Neural progenitor cell (in vitro differentiated cells): ENCODE measurements at regions not wholly inside any gene's neighbourhood (a gene's known extent, or its start where the extent isn't known, plus 50 kb on each side); places are given as distances from the start of the nearest gene placed in this dataset.

ENCODE experiments used
- DNase-seq: peaks from one replicate; pipeline ENCODE4 v3.0.0-alpha.2; 2016; ENCODE audit warnings: low spot score
- H2AFZ ChIP-seq: fragments of 200-600 bp; sonication (generic); replicated peaks from 2 replicates; pipeline ENCODE4 v1.6.1; 2016; ENCODE audit warnings: antibody characterized with exemption
- H3F3A ChIP-seq: fragments of 200-600 bp; sonication (generic); 2 replicates; pipeline ENCODE4 v1.6.1; 2016; ENCODE audit warnings: antibody characterized with exemption, low read depth
- H3K27ac ChIP-seq: fragments of 200-600 bp; sonication (generic); 2 replicates; pipeline ENCODE4 v1.5.1; 2016; ENCODE audit warnings: mild to moderate bottlenecking
- H3K27me3 ChIP-seq: fragments of 200-600 bp; sonication (generic); 2 replicates; pipeline ENCODE4 v1.6.1; 2016; ENCODE audit warnings: mild to moderate bottlenecking, moderate library complexity
- H3K36me3 ChIP-seq: fragments of 200-600 bp; sonication (generic); 2 replicates; pipeline ENCODE4 v1.5.1; 2016
- H3K4me1 ChIP-seq: fragments of 200-600 bp; sonication (generic); 2 replicates; pipeline ENCODE4 v1.6.1; 2016; ENCODE audit warnings: mixed run types
- H3K4me2 ChIP-seq: fragments of 200-600 bp; sonication (generic); 2 replicates; pipeline ENCODE4 v1.6.1; 2016
- H3K4me3 ChIP-seq: fragments of 200-600 bp; sonication (generic); 2 replicates; pipeline ENCODE4 v1.5.1; 2016
- H3K79me2 ChIP-seq: fragments of 200-600 bp; sonication (generic); 2 replicates; pipeline ENCODE4 v1.6.1; 2016; ENCODE audit warnings: low read depth
- H3K9ac ChIP-seq: fragments of 200-600 bp; sonication (generic); 2 replicates; pipeline ENCODE4 v1.6.1; 2016
- H3K9me3 ChIP-seq: fragments of 200-600 bp; sonication (generic); 2 replicates; pipeline ENCODE4 v1.5.1; 2016; ENCODE audit warnings: low read depth
- H4K20me1 ChIP-seq: fragments of 200-600 bp; sonication (generic); 2 replicates; pipeline ENCODE4 v1.6.1; 2016; ENCODE audit warnings: low read depth
- H3K27ac Mint-ChIP-seq: 3 replicates; pipeline ENCODE4 v1.8.0; 2021; ENCODE audit warnings: mixed read lengths
- H3K27me3 Mint-ChIP-seq: 2 replicates; pipeline ENCODE4 v1.8.0; 2022; ENCODE audit warnings: low read depth, mild to moderate bottlenecking, inconsistent platforms, moderate library complexity, mixed read lengths; ENCODE audit not compliant: insufficient read depth
- H3K36me3 Mint-ChIP-seq: 3 replicates; pipeline ENCODE4 v1.8.0; 2021; ENCODE audit warnings: mixed read lengths
- H3K4me1 Mint-ChIP-seq: 3 replicates; pipeline ENCODE4 v1.8.0; 2021; ENCODE audit warnings: mixed read lengths
- H3K4me3 Mint-ChIP-seq: 3 replicates; pipeline ENCODE4 v1.8.0; 2021; ENCODE audit warnings: mild to moderate bottlenecking, moderate library complexity, mixed read lengths
- H3K9me3 Mint-ChIP-seq: 3 replicates; pipeline ENCODE4 v1.8.0; 2020; ENCODE audit warnings: mixed read lengths
- EZH2 ChIP-seq: fragments of 200-600 bp; sonication (generic); IDR thresholded peaks from 2 replicates; pipeline ENCODE4 v1.6.1; 2017; ENCODE audit warnings: antibody characterized with exemption, mild to moderate bottlenecking, moderate library complexity
- EZH2phosphoT487 ChIP-seq: fragments of 200-600 bp; sonication (generic); IDR thresholded peaks from 2 replicates; pipeline ENCODE4 v1.6.1; 2017; ENCODE audit warnings: antibody characterized with exemption
- TF ChIP-seq, protein P1 (sequence below): fragments of 200-600 bp; sonication (generic); IDR thresholded peaks from 2 replicates; pipeline ENCODE4 v1.5.1; 2017; ENCODE audit warnings: antibody characterized with exemption, mild to moderate bottlenecking

DNA sequence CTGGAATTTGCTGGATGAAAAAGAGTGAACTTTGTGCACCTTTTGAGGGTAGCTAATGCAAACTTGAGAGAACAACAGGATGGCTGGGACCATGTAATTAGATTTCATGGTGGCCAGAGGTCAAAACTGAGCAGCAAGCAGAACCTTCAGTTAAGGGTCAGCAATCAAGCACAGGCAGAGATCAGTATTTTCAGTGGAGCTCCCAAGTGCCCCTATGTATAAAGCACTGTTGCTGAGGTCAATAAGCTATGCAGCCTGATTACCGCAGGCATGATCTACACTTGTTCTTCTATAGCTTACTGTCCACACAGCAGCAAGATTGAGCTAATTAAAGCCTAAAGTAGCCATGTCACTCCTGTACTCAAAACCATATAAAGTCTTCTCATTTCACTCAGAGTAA is 62.1 kb upstream of the TMC1 start:
- Histone ChIP-seq H3K9ac (no peak overlapping the region), H3K27ac (no peak overlapping the region), H3K4me1 (peaks cover 32% of the 10 kb centered on the region), H2AFZ (no peak overlapping the region), H3K27me3 (no peaks in the 10 kb centered on the region), H3K4me3 (no peak overlapping the region), H3K79me2 (no peaks in the 10 kb centered on the region), H3K9me3 (no peaks in the 10 kb centered on the region), H3K4me2 (no peak overlapping the region), H3K36me3 (no peaks in the 10 kb centered on the region), H3F3A (peaks cover 20% of the 10 kb centered on the region), H4K20me1 (peaks cover 5% of the 10 kb centered on the region)
- DNase-seq: no peak
- Mint-ChIP-seq H3K27ac (peak overlapping the region; percentile 94), H3K9me3 (peaks cover 4% of the 10 kb centered on the region), H3K27me3 (no peaks in the 10 kb centered on the region), H3K4me3 (no peak overlapping the region), H3K36me3 (peaks cover 1% of the 10 kb centered on the region), H3K4me1 (peaks cover 75% of the 10 kb centered on the region)
- TF ChIP-seq, protein P1, sequence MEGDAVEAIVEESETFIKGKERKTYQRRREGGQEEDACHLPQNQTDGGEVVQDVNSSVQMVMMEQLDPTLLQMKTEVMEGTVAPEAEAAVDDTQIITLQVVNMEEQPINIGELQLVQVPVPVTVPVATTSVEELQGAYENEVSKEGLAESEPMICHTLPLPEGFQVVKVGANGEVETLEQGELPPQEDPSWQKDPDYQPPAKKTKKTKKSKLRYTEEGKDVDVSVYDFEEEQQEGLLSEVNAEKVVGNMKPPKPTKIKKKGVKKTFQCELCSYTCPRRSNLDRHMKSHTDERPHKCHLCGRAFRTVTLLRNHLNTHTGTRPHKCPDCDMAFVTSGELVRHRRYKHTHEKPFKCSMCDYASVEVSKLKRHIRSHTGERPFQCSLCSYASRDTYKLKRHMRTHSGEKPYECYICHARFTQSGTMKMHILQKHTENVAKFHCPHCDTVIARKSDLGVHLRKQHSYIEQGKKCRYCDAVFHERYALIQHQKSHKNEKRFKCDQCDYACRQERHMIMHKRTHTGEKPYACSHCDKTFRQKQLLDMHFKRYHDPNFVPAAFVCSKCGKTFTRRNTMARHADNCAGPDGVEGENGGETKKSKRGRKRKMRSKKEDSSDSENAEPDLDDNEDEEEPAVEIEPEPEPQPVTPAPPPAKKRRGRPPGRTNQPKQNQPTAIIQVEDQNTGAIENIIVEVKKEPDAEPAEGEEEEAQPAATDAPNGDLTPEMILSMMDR: no peak
- no peak for TF ChIP-seq EZH2phosphoT487
- no peak for TF ChIP-seq EZH2

DNA sequence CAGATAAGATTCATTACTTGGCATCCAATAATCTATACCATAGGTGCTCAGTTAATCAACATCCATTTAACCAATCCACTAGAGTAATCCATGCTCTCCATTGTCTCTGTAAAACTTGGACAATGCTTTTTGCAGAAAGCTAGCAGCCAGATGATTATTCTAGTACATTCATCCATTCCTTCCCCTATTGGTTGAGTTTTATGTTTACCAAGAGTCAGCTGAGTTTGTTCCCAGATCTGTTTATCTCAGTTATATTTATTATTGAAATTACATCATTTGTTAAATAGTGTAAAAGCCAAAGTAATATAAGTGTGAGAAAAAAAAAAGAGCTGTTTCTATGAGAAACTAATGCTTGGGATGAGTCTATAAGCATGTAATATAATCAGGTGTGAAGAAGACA is 63.3 kb upstream of the TMC1 start:
- no peaks in the 10 kb centered on the region for H3K27me3 Mint-ChIP-seq
- Histone ChIP-seq H3K4me3 (no peak overlapping the region), H3K27ac (no peak overlapping the region), H3K27me3 (no peaks in the 10 kb centered on the region), H3K79me2 (no peaks in the 10 kb centered on the region), H3K36me3 (no peaks in the 10 kb centered on the region), H4K20me1 (peaks cover 5% of the 10 kb centered on the region), H3K9ac (no peak overlapping the region), H3F3A (peaks cover 27% of the 10 kb centered on the region), H3K9me3 (no peaks in the 10 kb centered on the region), H2AFZ (no peak overlapping the region), H3K4me2 (no peak overlapping the region), H3K4me1 (peaks cover 39% of the 10 kb centered on the region)
- no peak for TF ChIP-seq EZH2
- TF ChIP-seq EZH2phosphoT487: no peak
- TF ChIP-seq, protein P1: no peak
- no peak overlapping the region for H3K4me3 Mint-ChIP-seq
- peaks cover 6% of the 10 kb centered on the region for H3K9me3 Mint-ChIP-seq
- peaks cover 1% of the 10 kb centered on the region for H3K36me3 Mint-ChIP-seq
- no peak for DNase-seq
- H3K27ac Mint-ChIP-seq: no peak overlapping the region
- H3K4me1 Mint-ChIP-seq: peaks cover 76% of the 10 kb centered on the region

DNA sequence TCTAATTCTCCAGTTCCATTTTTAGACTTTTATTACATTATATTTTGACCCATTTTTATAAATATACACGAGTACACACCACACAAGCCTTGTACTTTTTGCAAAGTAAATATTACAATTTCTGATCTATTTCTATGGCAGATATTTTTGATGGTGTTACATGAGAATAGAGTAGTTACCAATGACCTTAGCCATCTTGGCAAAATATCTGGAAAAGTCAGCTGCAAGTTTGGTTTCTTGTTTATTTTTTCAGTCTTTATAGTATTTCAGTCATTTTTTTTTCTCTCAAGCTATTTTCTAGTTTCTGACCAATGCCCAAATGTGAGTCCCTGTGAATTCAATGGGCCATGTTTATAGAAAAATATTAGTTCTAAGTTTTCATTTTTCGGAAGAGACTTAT is 64.0 kb upstream of the TMC1 start:
- Mint-ChIP-seq H3K9me3 (peaks cover 6% of the 10 kb centered on the region), H3K4me3 (no peak overlapping the region), H3K4me1 (peaks cover 68% of the 10 kb centered on the region), H3K36me3 (peaks cover 1% of the 10 kb centered on the region), H3K27ac (no peak overlapping the region), H3K27me3 (no peaks in the 10 kb centered on the region)
- Histone ChIP-seq H3K4me1 (peaks cover 39% of the 10 kb centered on the region), H3K9me3 (no peaks in the 10 kb centered on the region), H3K36me3 (no peaks in the 10 kb centered on the region), H4K20me1 (peaks cover 5% of the 10 kb centered on the region), H3K4me2 (no peak overlapping the region), H3K4me3 (no peak overlapping the region), H3F3A (peaks cover 27% of the 10 kb centered on the region), H2AFZ (no peak overlapping the region), H3K9ac (no peak overlapping the region), H3K27ac (no peak overlapping the region), H3K27me3 (no peaks in the 10 kb centered on the region), H3K79me2 (no peaks in the 10 kb centered on the region)
- no peak for TF ChIP-seq EZH2phosphoT487
- TF ChIP-seq, protein P1: no peak
- TF ChIP-seq EZH2: no peak
- no peak for DNase-seq
